ENCODE measurements at regions not wholly inside any gene's neighbourhood (a gene's known extent, or its start where the extent isn't known, plus 50 kb on each side); places are given as distances from the start of the nearest gene placed in this dataset.

GRCh38 chr5:29518176-29518575, 1675.3 kb upstream of the CDH6 start:
- Histone ChIP-seq H3K27ac (replicated peaks) (no peak overlapping the region), H3K27me3 (ENCODE audit: insufficient read depth, poor library complexity, severe bottlenecking) (no peaks in the 10 kb centered on the region), H3K4me3 (replicated peaks; ENCODE audit: insufficient read depth, low read length) (no peak overlapping the region)
- TF ChIP-seq GABPA (IDR thresholded peaks at IDR 0.05; ENCODE audit: low read depth) (no peak), REST (IDR thresholded peaks at IDR 0.05; ENCODE audit: insufficient replicate concordance, low read depth) (no peak), CTCF (IDR thresholded peaks at IDR 0.05; ENCODE audit: insufficient read depth, low read length) (no peak), SPI1 (IDR thresholded peaks at IDR 0.05; ENCODE audit: borderline replicate concordance, low read depth) (no peak), POLR2AphosphoS5 (IDR thresholded peaks at IDR 0.05; ENCODE audit: low read depth) (no peak)
- no peak for DNase-seq (ENCODE audit: low read depth in 1 of 2, low spot score in 1 of 2)

- DNase-seq (ENCODE audit: low read depth in 1 of 2, low spot score in 1 of 2): no peak
- TF ChIP-seq GABPA (IDR thresholded peaks at IDR 0.05; ENCODE audit: low read depth) (no peak), SPI1 (IDR thresholded peaks at IDR 0.05; ENCODE audit: borderline replicate concordance, low read depth) (no peak), POLR2AphosphoS5 (IDR thresholded peaks at IDR 0.05; ENCODE audit: low read depth) (no peak), REST (IDR thresholded peaks at IDR 0.05; ENCODE audit: insufficient replicate concordance, low read depth) (no peak), CTCF (IDR thresholded peaks at IDR 0.05; ENCODE audit: insufficient read depth, low read length) (no peak)
- H3K27me3 ChIP-seq (ENCODE audit: insufficient read depth, poor library complexity, severe bottlenecking): no peaks in the 10 kb centered on the region
Measured at GRCh38 chr5:29516224-29516623, 1677.3 kb upstream of the CDH6 start.

GRCh38 chr5:29508131-29508530, 1685.4 kb upstream of the CDH6 start:
- Histone ChIP-seq H3K27me3 (ENCODE audit: insufficient read depth, poor library complexity, severe bottlenecking) (no peaks in the 10 kb centered on the region), H3K27ac (replicated peaks) (no peak overlapping the region), H3K4me3 (replicated peaks; ENCODE audit: insufficient read depth, low read length) (no peak overlapping the region)
- DNase-seq (ENCODE audit: low read depth in 1 of 2, low spot score in 1 of 2): no peak
- TF ChIP-seq CTCF (IDR thresholded peaks at IDR 0.05; ENCODE audit: insufficient read depth, low read length): no peak
- no peak for TF ChIP-seq POLR2AphosphoS5 (IDR thresholded peaks at IDR 0.05; ENCODE audit: low read depth)
- TF ChIP-seq SPI1 (IDR thresholded peaks at IDR 0.05; ENCODE audit: borderline replicate concordance, low read depth): no peak
- no peak for TF ChIP-seq REST (IDR thresholded peaks at IDR 0.05; ENCODE audit: insufficient replicate concordance, low read depth)
- TF ChIP-seq GABPA (IDR thresholded peaks at IDR 0.05; ENCODE audit: low read depth): no peak

More at GRCh38 chr5:29516224-29516623, 1677.3 kb upstream of the CDH6 start:
- H3K4me3 ChIP-seq (replicated peaks; ENCODE audit: insufficient read depth, low read length): no peak overlapping the region
- H3K27ac ChIP-seq (replicated peaks): no peak overlapping the region

All from HL-60 (cell line).